Lower leg skin (tissue), 3 donors: ENCODE measurements at regions not wholly inside any gene's neighbourhood (a gene's known extent, or its start where the extent isn't known, plus 50 kb on each side); places are given as distances from the start of the nearest gene placed in this dataset.

Experiments
- POLR2A ChIP-seq, 2 donors: fragments of 450-650 bp; IDR thresholded peaks; one replicate each; pipeline ENCODE4 v1.6.1; 2016 to 2017; ENCODE audit warnings: antibody characterized with exemption in 2 of 2, mild to moderate bottlenecking in 1 of 2, moderate library complexity in 1 of 2
- TF ChIP-seq, protein P1 (sequence below), 3 donors: fragments of 450-650 bp; IDR thresholded peaks; one replicate each; pipeline ENCODE4 v1.5.1; 2016; ENCODE audit warnings: antibody characterized with exemption in 3 of 3, mild to moderate bottlenecking in 3 of 3, moderate library complexity in 2 of 3

DNA sequence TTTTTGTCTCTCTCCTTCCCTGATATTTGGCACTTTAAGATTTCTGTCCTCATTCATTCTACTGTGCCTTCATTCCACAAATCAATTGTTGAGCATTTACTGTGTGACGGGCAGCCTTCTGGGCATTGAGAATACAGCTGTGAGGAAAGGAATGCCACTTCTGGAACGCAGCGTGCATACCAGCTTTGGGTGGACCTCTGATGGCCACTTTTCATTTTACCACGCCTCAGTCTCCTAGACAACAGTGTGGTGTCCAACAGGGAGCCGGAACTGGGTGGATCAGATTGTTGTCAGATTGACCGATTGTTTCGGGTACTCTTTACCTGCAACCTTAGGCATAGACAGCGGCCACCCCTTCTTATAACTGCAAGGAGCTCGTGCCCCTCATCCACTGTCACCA lies 222.7 kb upstream of the DPP6 start:
- no peak for TF ChIP-seq POLR2A (IDR thresholded peaks at IDR 0.05)
- TF ChIP-seq, protein P1, sequence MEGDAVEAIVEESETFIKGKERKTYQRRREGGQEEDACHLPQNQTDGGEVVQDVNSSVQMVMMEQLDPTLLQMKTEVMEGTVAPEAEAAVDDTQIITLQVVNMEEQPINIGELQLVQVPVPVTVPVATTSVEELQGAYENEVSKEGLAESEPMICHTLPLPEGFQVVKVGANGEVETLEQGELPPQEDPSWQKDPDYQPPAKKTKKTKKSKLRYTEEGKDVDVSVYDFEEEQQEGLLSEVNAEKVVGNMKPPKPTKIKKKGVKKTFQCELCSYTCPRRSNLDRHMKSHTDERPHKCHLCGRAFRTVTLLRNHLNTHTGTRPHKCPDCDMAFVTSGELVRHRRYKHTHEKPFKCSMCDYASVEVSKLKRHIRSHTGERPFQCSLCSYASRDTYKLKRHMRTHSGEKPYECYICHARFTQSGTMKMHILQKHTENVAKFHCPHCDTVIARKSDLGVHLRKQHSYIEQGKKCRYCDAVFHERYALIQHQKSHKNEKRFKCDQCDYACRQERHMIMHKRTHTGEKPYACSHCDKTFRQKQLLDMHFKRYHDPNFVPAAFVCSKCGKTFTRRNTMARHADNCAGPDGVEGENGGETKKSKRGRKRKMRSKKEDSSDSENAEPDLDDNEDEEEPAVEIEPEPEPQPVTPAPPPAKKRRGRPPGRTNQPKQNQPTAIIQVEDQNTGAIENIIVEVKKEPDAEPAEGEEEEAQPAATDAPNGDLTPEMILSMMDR (IDR thresholded peaks at IDR 0.05), result no peak
